ENCODE measurements at regions not wholly inside any gene's neighbourhood (a gene's known extent, or its start where the extent isn't known, plus 50 kb on each side); places are given as distances from the start of the nearest gene placed in this dataset.
"Not testable (repeated sequence)": the region's sequence is repeated elsewhere in the genome, so short reads cannot be mapped to it uniquely, and the experiment has no call there.

DNA sequence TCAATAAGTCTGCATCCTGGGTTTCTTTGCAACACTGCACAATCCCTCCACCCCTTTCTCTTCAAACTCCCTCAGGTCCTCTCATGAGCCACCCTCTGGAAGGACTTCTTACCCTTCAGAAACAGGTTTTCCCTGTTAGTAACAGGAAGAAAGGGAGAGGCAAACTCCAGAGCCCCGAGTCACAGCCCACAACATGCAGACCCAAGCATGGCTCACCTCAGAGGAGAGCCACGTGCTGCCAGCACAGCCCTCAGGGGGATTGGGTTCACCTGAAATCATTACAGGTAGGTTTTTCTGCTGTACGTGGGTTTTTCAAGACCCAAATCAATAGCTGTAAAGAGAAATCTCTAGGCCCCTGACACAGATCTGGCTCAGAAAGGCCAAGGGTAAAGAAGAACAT lies 359.7 kb upstream of the ATP10A start:
- no peaks in the 10 kb centered on the region for H3K36me3 ChIP-seq
- H3K27me3 ChIP-seq, result no peaks in the 10 kb centered on the region

DNA sequence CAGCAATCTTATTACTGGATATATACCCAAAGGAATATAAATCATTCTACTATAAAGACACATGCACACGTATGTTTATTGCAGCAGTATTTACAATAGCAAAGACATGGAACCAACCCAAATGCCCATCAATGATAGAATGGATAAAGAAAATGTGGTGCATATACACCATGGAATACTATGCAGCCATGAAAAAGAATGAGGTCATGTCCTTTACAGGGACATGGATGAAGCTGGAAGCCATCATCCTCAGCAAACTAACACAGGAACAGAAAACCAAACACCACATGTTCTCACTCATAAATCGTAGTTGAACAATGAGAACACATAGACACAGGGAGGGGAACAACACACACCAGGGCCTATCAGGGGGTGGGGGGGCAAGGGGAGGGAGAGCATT lies 353.9 kb upstream of the ATP10A start:
- H3K9me3 ChIP-seq; H3K4me3 ChIP-seq; DNase-seq (ENCODE audit: low spot score); H3K27ac ChIP-seq; H3K27me3 ChIP-seq; H3K36me3 ChIP-seq; H3K4me1 ChIP-seq: not testable (repeated sequence)

More for the DNA sequence above, 359.7 kb upstream of the ATP10A start:
- DNase-seq (ENCODE audit: low spot score), result no peak
- no peaks in the 10 kb centered on the region for H3K9me3 ChIP-seq
- no peaks in the 10 kb centered on the region for H3K4me1 ChIP-seq
- TF ChIP-seq, protein P1, sequence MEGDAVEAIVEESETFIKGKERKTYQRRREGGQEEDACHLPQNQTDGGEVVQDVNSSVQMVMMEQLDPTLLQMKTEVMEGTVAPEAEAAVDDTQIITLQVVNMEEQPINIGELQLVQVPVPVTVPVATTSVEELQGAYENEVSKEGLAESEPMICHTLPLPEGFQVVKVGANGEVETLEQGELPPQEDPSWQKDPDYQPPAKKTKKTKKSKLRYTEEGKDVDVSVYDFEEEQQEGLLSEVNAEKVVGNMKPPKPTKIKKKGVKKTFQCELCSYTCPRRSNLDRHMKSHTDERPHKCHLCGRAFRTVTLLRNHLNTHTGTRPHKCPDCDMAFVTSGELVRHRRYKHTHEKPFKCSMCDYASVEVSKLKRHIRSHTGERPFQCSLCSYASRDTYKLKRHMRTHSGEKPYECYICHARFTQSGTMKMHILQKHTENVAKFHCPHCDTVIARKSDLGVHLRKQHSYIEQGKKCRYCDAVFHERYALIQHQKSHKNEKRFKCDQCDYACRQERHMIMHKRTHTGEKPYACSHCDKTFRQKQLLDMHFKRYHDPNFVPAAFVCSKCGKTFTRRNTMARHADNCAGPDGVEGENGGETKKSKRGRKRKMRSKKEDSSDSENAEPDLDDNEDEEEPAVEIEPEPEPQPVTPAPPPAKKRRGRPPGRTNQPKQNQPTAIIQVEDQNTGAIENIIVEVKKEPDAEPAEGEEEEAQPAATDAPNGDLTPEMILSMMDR (IDR thresholded peaks at IDR 0.05), result no peak
- H3K4me3 ChIP-seq, result no peak overlapping the region
- H3K27ac ChIP-seq, result no peak overlapping the region

DNA sequence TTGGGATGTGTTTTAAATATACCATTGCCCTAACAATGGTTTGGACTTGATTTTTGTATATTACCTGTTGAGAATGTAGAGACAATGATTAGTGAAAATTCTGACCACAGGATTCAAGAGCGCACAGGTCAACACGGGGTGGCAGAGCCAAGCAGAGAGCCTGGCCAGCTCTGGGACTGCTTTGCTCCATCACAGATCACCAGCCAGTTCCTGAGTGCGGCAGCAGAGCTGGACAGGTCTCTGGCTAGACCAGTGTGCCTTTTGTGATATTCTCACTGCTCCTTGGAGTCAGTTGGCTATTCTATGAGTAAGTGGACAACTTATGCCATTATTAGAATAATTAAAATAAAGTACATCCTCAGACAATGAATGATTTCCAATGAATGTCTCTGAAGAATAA lies 351.2 kb upstream of the ATP10A start:
- Histone ChIP-seq H3K27me3 (no peaks in the 10 kb centered on the region), H3K4me1 (no peaks in the 10 kb centered on the region), H3K27ac (no peak overlapping the region), H3K4me3 (no peak overlapping the region), H3K9me3 (no peaks in the 10 kb centered on the region), H3K36me3 (no peaks in the 10 kb centered on the region)
- DNase-seq (ENCODE audit: low spot score), result no peak
- TF ChIP-seq, protein P1 (IDR thresholded peaks at IDR 0.05), result no peak

DNA sequence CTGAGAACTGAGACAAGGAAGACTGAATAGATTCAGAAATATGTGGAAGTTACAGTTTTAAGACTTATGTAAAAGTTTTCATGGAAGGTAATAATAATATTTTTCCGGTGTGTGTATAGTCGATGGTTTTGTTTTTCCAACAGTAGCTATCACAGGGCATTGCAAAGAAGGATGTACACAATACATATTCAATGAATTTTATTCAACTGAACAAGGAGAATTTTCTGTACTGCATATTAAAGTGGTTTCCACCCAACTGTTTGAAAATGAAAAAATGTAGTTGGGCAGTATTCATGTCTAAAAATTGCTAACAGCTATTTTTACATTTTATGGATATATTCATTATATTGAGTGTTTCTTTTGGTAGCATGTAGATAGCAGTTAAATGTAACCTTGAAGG lies 350.3 kb upstream of the ATP10A start:
- no peaks in the 10 kb centered on the region for H3K9me3 ChIP-seq
- DNase-seq (ENCODE audit: low spot score), result no peak
- H3K27me3 ChIP-seq, result no peaks in the 10 kb centered on the region
- H3K4me3 ChIP-seq, result no peak overlapping the region
- no peak overlapping the region for H3K27ac ChIP-seq
- H3K4me1 ChIP-seq, result no peaks in the 10 kb centered on the region
- TF ChIP-seq, protein P1 (IDR thresholded peaks at IDR 0.05), result no peak
- no peaks in the 10 kb centered on the region for H3K36me3 ChIP-seq

DNA sequence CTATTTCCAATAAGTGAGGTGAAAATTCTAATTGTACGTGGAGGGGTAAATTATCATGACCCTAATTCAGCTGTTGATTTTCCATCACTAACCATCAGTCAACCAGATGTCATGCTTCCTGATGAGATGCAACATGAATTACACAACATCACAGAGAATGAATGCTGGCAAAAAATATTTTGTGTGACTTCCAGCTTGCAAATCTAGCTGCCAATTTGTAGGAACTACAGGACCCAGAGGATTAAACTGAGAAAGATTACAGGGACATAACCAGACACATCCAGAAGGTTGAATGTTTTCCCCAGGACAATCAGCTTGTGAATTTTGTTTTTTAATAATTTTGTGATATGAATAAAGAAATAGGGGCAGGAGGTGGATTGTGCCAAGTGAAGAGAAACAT lies 349.0 kb upstream of the ATP10A start:
- DNase-seq (ENCODE audit: low spot score), result no peak
- Histone ChIP-seq H3K9me3 (no peaks in the 10 kb centered on the region), H3K27ac (no peak overlapping the region), H3K4me1 (no peaks in the 10 kb centered on the region), H3K27me3 (no peaks in the 10 kb centered on the region), H3K36me3 (no peaks in the 10 kb centered on the region), H3K4me3 (no peak overlapping the region)
- TF ChIP-seq, protein P1 (IDR thresholded peaks at IDR 0.05), result no peak

DNA sequence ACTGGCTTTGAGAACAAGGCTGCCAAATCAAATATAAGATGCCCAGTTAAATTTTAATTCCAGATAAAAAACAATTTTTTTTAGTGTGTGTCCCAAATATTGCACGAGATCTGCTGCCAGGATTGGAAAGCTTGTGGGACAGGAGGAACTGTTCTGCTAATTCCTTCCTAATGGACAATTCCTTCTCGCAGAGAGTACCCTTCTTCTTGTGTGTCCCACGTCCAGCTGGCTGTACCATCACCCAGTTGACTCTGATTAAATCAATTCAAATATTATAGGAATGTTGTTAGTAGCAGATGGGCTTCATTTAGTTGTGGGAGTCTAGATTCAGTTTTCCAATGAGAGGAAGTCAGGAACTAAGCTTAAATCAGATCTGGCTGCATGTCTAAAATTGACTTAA lies 347.9 kb upstream of the ATP10A start:
- Histone ChIP-seq H3K9me3 (no peaks in the 10 kb centered on the region), H3K27me3 (no peaks in the 10 kb centered on the region)
- TF ChIP-seq, protein P1 (IDR thresholded peaks at IDR 0.05), result no peak

More for the DNA sequence above, 347.9 kb upstream of the ATP10A start:
- no peak overlapping the region for H3K4me3 ChIP-seq
- DNase-seq (ENCODE audit: low spot score), result no peak
- no peak overlapping the region for H3K27ac ChIP-seq
- no peaks in the 10 kb centered on the region for H3K4me1 ChIP-seq
- no peaks in the 10 kb centered on the region for H3K36me3 ChIP-seq
